ENCODE measurements at regions not wholly inside any gene's neighbourhood (a gene's known extent, or its start where the extent isn't known, plus 50 kb on each side); places are given as distances from the start of the nearest gene placed in this dataset.

DNA sequence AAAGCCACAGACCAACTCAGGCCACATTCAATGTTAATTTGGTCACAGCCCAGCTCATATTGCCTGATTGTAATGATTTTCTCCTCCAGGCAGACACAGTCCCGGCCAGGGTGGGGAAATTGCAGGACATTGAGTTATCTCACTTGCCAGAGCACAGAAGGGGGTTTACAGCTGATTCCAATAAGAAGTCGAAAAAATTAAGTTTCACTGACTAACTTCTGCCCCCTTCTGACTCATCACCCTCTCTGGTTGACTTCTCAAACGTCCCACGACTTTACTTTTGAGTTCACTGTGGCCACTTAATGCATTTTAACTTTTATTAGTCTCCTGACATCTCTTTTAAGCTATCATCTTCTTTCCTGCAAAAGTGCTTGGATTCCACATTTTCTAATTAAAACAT is 321.4 kb upstream of the WWC1 start:
- Histone ChIP-seq H3K27ac (ENCODE audit: low read length) (no peak overlapping the region), H3K4me1 (ENCODE audit: control insufficient read depth, insufficient read depth, low read length) (no peaks in the 10 kb centered on the region), H3K4me3 (ENCODE audit: low read length) (no peak overlapping the region), H3K36me3 (ENCODE audit: control insufficient read depth, insufficient read depth, low read length) (no peaks in the 10 kb centered on the region), H3K9me3 (ENCODE audit: control insufficient read depth, low read depth, low read length) (no peaks in the 10 kb centered on the region), H3K27me3 (ENCODE audit: control insufficient read depth, insufficient read depth, low read length) (no peaks in the 10 kb centered on the region)
- no peak for DNase-seq
- 37% methylated on average over 3 of the region's 4 CpGs for WGBS (ENCODE audit: insufficient coverage, low lambda C conversion rate)

- Histone ChIP-seq H3K36me3 (ENCODE audit: control insufficient read depth, insufficient read depth, low read length) (no peaks in the 10 kb centered on the region), H3K27ac (ENCODE audit: low read length) (no peak overlapping the region), H3K27me3 (ENCODE audit: control insufficient read depth, insufficient read depth, low read length) (no peaks in the 10 kb centered on the region), H3K4me3 (ENCODE audit: low read length) (no peak overlapping the region), H3K9me3 (ENCODE audit: control insufficient read depth, low read depth, low read length) (no peaks in the 10 kb centered on the region), H3K4me1 (ENCODE audit: control insufficient read depth, insufficient read depth, low read length) (no peaks in the 10 kb centered on the region)
- no peak for DNase-seq
- WGBS (ENCODE audit: insufficient coverage, low lambda C conversion rate), result no CpG with 5 or more reads among the region's 3 CpGs
Observed at GRCh38 chr5:167971706-167972105, 319.7 kb upstream of the WWC1 start.

- no peak overlapping the region for H3K27ac ChIP-seq (ENCODE audit: low read length)
- no peaks in the 10 kb centered on the region for H3K36me3 ChIP-seq (ENCODE audit: control insufficient read depth, insufficient read depth, low read length)
- no peak overlapping the region for H3K4me3 ChIP-seq (ENCODE audit: low read length)
- no peaks in the 10 kb centered on the region for H3K27me3 ChIP-seq (ENCODE audit: control insufficient read depth, insufficient read depth, low read length)
- DNase-seq, result no peak
- no peaks in the 10 kb centered on the region for H3K4me1 ChIP-seq (ENCODE audit: control insufficient read depth, insufficient read depth, low read length)
- no peaks in the 10 kb centered on the region for H3K9me3 ChIP-seq (ENCODE audit: control insufficient read depth, low read depth, low read length)
- WGBS (ENCODE audit: insufficient coverage, low lambda C conversion rate), result no CpG with 5 or more reads among the region's 4 CpGs
Observed at GRCh38 chr5:167973126-167973525, 318.3 kb upstream of the WWC1 start.

DNA sequence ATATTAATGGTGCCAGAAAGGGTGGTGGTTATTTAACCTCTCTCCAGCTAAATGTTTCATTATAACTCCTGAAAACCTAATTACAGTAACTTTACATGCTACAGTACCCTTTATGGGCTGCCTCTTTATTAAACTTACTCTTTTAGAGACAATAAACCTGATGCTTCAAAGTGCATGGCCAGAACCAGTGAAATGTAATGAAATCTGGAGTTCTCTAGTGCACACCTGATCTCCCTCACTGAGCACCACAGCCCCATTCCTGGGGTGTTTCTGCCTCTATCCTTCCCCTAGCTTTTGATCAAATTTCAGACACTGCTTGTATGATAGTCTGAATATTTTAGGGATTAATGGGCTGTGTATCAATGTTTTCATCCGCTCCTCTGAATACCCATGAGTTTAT is 306.5 kb upstream of the WWC1 start:
- H3K9me3 ChIP-seq (ENCODE audit: control insufficient read depth, low read depth, low read length), result no peaks in the 10 kb centered on the region
- H3K27me3 ChIP-seq (ENCODE audit: control insufficient read depth, insufficient read depth, low read length), result no peaks in the 10 kb centered on the region
- no peak overlapping the region for H3K27ac ChIP-seq (ENCODE audit: low read length)
- WGBS (ENCODE audit: insufficient coverage, low lambda C conversion rate), result 86% methylated on average over 1 of the region's 1 CpG
- H3K4me3 ChIP-seq (ENCODE audit: low read length), result no peak overlapping the region
- no peak for DNase-seq
- H3K36me3 ChIP-seq (ENCODE audit: control insufficient read depth, insufficient read depth, low read length), result no peaks in the 10 kb centered on the region
- no peaks in the 10 kb centered on the region for H3K4me1 ChIP-seq (ENCODE audit: control insufficient read depth, insufficient read depth, low read length)

DNA sequence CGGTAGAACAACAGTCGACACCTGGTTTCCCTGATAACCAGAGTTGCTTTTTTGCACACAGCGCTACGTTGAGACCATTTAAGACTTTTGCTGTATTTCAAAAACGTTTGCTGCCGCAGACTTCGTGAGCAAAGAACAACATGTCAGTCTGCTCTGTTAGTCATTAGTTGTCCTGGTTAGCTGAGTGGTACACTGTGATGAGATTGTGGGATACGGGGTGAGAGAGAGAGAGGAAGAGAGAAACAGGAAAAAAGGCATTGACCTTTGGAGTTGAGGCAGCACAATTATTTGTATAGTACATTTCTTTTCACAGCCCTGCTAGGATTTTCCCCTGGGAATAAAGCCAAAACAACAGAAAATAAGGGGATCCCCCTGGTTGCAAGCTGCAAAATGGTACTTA is 306.1 kb upstream of the WWC1 start:
- Histone ChIP-seq H3K27ac (ENCODE audit: low read length) (no peak overlapping the region), H3K9me3 (ENCODE audit: control insufficient read depth, low read depth, low read length) (no peaks in the 10 kb centered on the region), H3K4me3 (ENCODE audit: low read length) (no peak overlapping the region), H3K4me1 (ENCODE audit: control insufficient read depth, insufficient read depth, low read length) (no peaks in the 10 kb centered on the region), H3K36me3 (ENCODE audit: control insufficient read depth, insufficient read depth, low read length) (no peaks in the 10 kb centered on the region), H3K27me3 (ENCODE audit: control insufficient read depth, insufficient read depth, low read length) (no peaks in the 10 kb centered on the region)
- no peak for DNase-seq
- 22% methylated on average over 3 of the region's 8 CpGs for WGBS (ENCODE audit: insufficient coverage, low lambda C conversion rate)

GRCh38 chr5:167987490-167988280 is 303.8 kb upstream of the WWC1 start:
- no peaks in the 10 kb centered on the region for H3K27me3 ChIP-seq (ENCODE audit: control insufficient read depth, insufficient read depth, low read length)
- DNase-seq, result no peak
- no peak overlapping the region for H3K4me3 ChIP-seq (ENCODE audit: low read length)
- 50% methylated on average over 1 of the region's 12 CpGs for WGBS (ENCODE audit: insufficient coverage, low lambda C conversion rate)
- H3K27ac ChIP-seq (ENCODE audit: low read length), result no peak overlapping the region
- no peaks in the 10 kb centered on the region for H3K36me3 ChIP-seq (ENCODE audit: control insufficient read depth, insufficient read depth, low read length)
- H3K4me1 ChIP-seq (ENCODE audit: control insufficient read depth, insufficient read depth, low read length), result no peaks in the 10 kb centered on the region
- no peaks in the 10 kb centered on the region for H3K9me3 ChIP-seq (ENCODE audit: control insufficient read depth, low read depth, low read length)

DNA sequence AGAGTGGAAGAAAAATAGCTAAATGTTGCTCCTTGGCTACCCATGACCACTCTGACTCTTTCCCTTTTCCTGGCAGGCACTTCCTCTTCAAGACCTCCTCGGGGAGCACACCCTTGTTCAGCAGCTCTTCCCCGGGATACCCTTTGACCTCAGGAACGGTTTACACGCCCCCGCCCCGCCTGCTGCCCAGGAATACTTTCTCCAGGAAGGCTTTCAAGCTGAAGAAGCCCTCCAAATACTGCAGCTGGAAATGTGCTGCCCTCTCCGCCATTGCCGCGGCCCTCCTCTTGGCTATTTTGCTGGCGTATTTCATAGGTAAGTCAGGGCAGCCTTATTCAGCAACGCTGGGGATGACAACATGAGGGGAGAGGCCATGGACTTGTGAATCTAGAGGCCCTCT is 298.6 kb upstream of the WWC1 start:
- Histone ChIP-seq H3K27me3 (ENCODE audit: control insufficient read depth, insufficient read depth, low read length) (no peaks in the 10 kb centered on the region), H3K36me3 (ENCODE audit: control insufficient read depth, insufficient read depth, low read length) (no peaks in the 10 kb centered on the region), H3K27ac (ENCODE audit: low read length) (no peak overlapping the region), H3K4me3 (ENCODE audit: low read length) (no peak overlapping the region), H3K4me1 (ENCODE audit: control insufficient read depth, insufficient read depth, low read length) (no peaks in the 10 kb centered on the region), H3K9me3 (ENCODE audit: control insufficient read depth, low read depth, low read length) (no peaks in the 10 kb centered on the region)
- DNase-seq, result no peak
- no CpG with 5 or more reads among the region's 11 CpGs for WGBS (ENCODE audit: insufficient coverage, low lambda C conversion rate)

DNA sequence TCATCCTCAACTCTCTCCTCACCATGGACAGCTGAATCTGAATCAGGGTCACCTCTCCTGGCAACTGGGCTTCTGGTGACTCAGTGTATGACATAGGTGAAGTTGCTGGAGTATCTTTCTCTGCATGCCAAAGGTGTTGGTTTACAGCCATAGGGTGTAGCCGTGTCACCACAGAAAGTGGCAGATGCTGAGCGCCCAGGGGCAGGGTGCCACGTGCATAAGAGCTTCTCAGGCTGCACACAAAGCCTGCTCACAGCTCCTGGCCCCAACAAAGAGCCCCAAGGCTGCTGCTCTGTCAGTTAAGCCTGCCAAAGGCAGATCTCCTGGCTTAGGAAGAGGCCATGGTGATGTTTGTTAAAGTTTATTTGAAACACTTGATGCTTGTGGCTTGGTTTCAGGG is 297.7 kb upstream of the WWC1 start:
- DNase-seq, result no peak
- H3K27ac ChIP-seq (ENCODE audit: low read length), result no peak overlapping the region
- H3K36me3 ChIP-seq (ENCODE audit: control insufficient read depth, insufficient read depth, low read length), result no peaks in the 10 kb centered on the region
- no peak overlapping the region for H3K4me3 ChIP-seq (ENCODE audit: low read length)
- H3K4me1 ChIP-seq (ENCODE audit: control insufficient read depth, insufficient read depth, low read length), result no peaks in the 10 kb centered on the region
- no CpG with 5 or more reads among the region's 3 CpGs for WGBS (ENCODE audit: insufficient coverage, low lambda C conversion rate)
- no peaks in the 10 kb centered on the region for H3K9me3 ChIP-seq (ENCODE audit: control insufficient read depth, low read depth, low read length)
- H3K27me3 ChIP-seq (ENCODE audit: control insufficient read depth, insufficient read depth, low read length), result no peaks in the 10 kb centered on the region

DNA sequence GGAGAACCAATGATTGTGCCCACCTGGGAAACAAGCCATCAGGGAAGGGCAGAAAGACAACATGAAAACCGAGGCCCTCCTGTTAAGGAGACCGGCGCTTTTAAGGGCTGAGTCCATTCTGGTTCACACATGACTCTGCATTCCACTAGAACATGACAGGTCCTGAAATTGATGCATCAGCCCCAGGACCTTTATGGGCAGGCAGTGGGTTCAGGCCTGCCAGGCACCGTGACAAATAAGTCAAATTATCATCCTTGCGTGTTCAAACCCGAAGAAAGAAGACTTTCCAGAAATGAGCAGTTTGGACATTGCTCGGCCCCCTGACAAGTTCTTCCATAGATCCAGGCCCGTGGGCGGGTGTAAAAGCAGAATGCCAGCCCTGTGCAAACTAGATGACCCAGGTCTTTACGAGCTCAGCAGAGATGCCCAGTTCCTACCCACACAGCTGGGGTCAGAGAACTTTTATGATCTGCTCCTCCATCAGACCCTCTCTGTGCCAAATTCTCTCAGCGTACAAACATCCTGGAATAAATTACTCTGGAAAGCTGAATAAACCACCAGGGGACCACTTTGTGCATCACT is 295.5 kb upstream of the WWC1 start:
- no peak for DNase-seq
- no peaks in the 10 kb centered on the region for H3K36me3 ChIP-seq (ENCODE audit: control insufficient read depth, insufficient read depth, low read length)
- H3K27ac ChIP-seq (ENCODE audit: low read length), result no peak overlapping the region
- H3K4me1 ChIP-seq (ENCODE audit: control insufficient read depth, insufficient read depth, low read length), result no peaks in the 10 kb centered on the region
- no peaks in the 10 kb centered on the region for H3K27me3 ChIP-seq (ENCODE audit: control insufficient read depth, insufficient read depth, low read length)
- WGBS (ENCODE audit: insufficient coverage, low lambda C conversion rate), result no CpG with 5 or more reads among the region's 11 CpGs
- no peaks in the 10 kb centered on the region for H3K9me3 ChIP-seq (ENCODE audit: control insufficient read depth, low read depth, low read length)
- H3K4me3 ChIP-seq (ENCODE audit: low read length), result no peak overlapping the region

DNA sequence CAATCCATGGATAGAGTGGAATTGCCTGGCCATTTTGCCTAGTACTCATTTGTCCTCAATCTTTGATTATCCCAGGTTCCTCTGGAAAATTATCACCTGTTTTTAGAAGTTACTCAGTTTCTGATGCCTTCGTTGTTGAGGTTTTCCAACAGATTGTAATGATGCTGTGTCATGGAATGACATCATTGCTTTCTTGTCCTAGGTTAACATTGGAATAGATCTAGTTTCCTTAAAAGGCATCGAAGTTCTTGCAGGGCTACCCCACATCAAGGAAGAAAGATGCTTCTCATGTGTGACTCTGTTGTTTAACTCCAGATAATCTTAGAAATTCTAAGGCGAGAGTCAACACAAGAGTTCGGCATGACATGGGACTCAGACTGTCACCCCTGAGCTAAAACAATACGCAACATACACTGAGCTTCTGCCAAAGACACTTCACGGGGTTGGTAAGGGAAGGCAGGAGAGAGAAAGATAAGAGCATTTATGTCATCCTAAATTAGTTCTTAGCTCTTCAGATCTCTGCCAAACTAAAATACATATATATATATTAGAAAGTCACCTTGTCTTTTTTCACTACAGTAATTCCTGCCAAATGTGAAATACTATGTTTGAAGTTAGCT is 293.2 kb upstream of the WWC1 start:
- no peaks in the 10 kb centered on the region for H3K9me3 ChIP-seq (ENCODE audit: control insufficient read depth, low read depth, low read length)
- no peaks in the 10 kb centered on the region for H3K27me3 ChIP-seq (ENCODE audit: control insufficient read depth, insufficient read depth, low read length)
- no peak overlapping the region for H3K4me3 ChIP-seq (ENCODE audit: low read length)
- no peaks in the 10 kb centered on the region for H3K4me1 ChIP-seq (ENCODE audit: control insufficient read depth, insufficient read depth, low read length)
- DNase-seq, result no peak
- H3K36me3 ChIP-seq (ENCODE audit: control insufficient read depth, insufficient read depth, low read length), result no peaks in the 10 kb centered on the region
- 86% methylated on average over 1 of the region's 6 CpGs for whole genome bisulfite sequencing (ENCODE audit: insufficient coverage, low lambda C conversion rate)
- H3K27ac ChIP-seq (ENCODE audit: low read length), result no peak overlapping the region
